Amniotic epithelial cell (primary cell): ENCODE measurements at regions not wholly inside any gene's neighbourhood (a gene's known extent, or its start where the extent isn't known, plus 50 kb on each side); places are given as distances from the start of the nearest gene placed in this dataset.
A peak's percentile ranks its signal among the peaks of the same experiment; 100 is the strongest.
"Not testable (repeated sequence)": the region's sequence is repeated elsewhere in the genome, so short reads cannot be mapped to it uniquely, and the experiment has no call there.

ENCODE experiments used
- DNase-seq: peaks from one replicate; pipeline ENCODE4 v3.0.0-alpha.2; 2010; ENCODE audit warnings: low read depth

- DNase-seq: peak; percentile 4
Measured at GRCh38 chr4:75189711-75190335, 256.9 kb downstream of the PARM1 start.

GRCh38 chr4:75180790-75181776 lies 248.2 kb downstream of the PARM1 start:
- DNase-seq: no peak

GRCh38 chr4:75180217-75180616 lies 247.3 kb downstream of the PARM1 start:
- peak; percentile 4 for DNase-seq

GRCh38 chr4:75179510-75179909 lies 246.6 kb downstream of the PARM1 start:
- no peak for DNase-seq

- no peak for DNase-seq
Measured at GRCh38 chr4:75172551-75172950, 239.6 kb downstream of the PARM1 start.

GRCh38 chr4:75169427-75169826 lies 236.5 kb downstream of the PARM1 start:
- DNase-seq: no peak

- no peak for DNase-seq
Measured at GRCh38 chr4:75169020-75169419, 236.1 kb downstream of the PARM1 start.

- no peak for DNase-seq
Measured at GRCh38 chr4:75168548-75168947, 235.6 kb downstream of the PARM1 start.

- not testable (repeated sequence) for DNase-seq
Measured at GRCh38 chr4:75165100-75165499, 232.2 kb downstream of the PARM1 start.

GRCh38 chr4:75158451-75158850 lies 225.5 kb downstream of the PARM1 start:
- no peak for DNase-seq

GRCh38 chr4:75154994-75155393 lies 222.1 kb downstream of the PARM1 start:
- DNase-seq: no peak

GRCh38 chr4:75146223-75146622 lies 213.3 kb downstream of the PARM1 start:
- DNase-seq: no peak

GRCh38 chr4:75144475-75144874 lies 211.6 kb downstream of the PARM1 start:
- no peak for DNase-seq

GRCh38 chr4:75142850-75143249 lies 209.9 kb downstream of the PARM1 start:
- DNase-seq: peak; percentile 21

GRCh38 chr4:75142382-75142781 lies 209.5 kb downstream of the PARM1 start:
- peak; percentile 65 for DNase-seq

GRCh38 chr4:75141162-75141561 lies 208.2 kb downstream of the PARM1 start:
- peak; percentile 2 for DNase-seq

GRCh38 chr4:75137302-75137701 lies 204.4 kb downstream of the PARM1 start:
- DNase-seq: no peak

GRCh38 chr4:75135068-75135825 lies 202.3 kb downstream of the PARM1 start:
- DNase-seq: no peak

GRCh38 chr4:75126870-75127269 lies 194.0 kb downstream of the PARM1 start:
- not testable (repeated sequence) for DNase-seq

- no peak for DNase-seq
Measured at GRCh38 chr4:75126058-75126457, 193.1 kb downstream of the PARM1 start.

- DNase-seq: no peak
Measured at GRCh38 chr4:75122424-75123014, 189.6 kb downstream of the PARM1 start.

GRCh38 chr4:75118739-75119138 lies 185.8 kb downstream of the PARM1 start:
- no peak for DNase-seq
